ENCODE measurements at regions not wholly inside any gene's neighbourhood (a gene's known extent, or its start where the extent isn't known, plus 50 kb on each side); places are given as distances from the start of the nearest gene placed in this dataset.
A peak's percentile ranks its signal among the peaks of the same experiment; 100 is the strongest.

- no peak overlapping the region for H3K27ac Mint-ChIP-seq (ENCODE audit: unreplicated experiment)
- no peak overlapping the region for H3K4me3 Mint-ChIP-seq (ENCODE audit: unreplicated experiment)
- TF ChIP-seq CTCF (IDR thresholded peaks at IDR 0.05; ENCODE audit: partially characterized antibody, unreplicated experiment): peak; percentile 74
- H3K36me3 Mint-ChIP-seq (ENCODE audit: unreplicated experiment): peaks cover 7% of the 10 kb centered on the region
- no peak for DNase-seq
- peaks cover 6% of the 10 kb centered on the region for H3K27me3 Mint-ChIP-seq (ENCODE audit: unreplicated experiment)
- peaks cover 22% of the 10 kb centered on the region for H3K4me1 Mint-ChIP-seq (ENCODE audit: low read depth, unreplicated experiment)
- peaks cover 11% of the 10 kb centered on the region for H3K9me3 Mint-ChIP-seq (ENCODE audit: unreplicated experiment)
These were observed 111.3 kb upstream of the CARD11 start for GRCh38 chr7:3154881-3155494.

GRCh38 chr7:3156508-3156907 is 112.8 kb upstream of the CARD11 start:
- H3K4me1 Mint-ChIP-seq (ENCODE audit: low read depth, unreplicated experiment): peaks cover 22% of the 10 kb centered on the region
- peaks cover 11% of the 10 kb centered on the region for H3K9me3 Mint-ChIP-seq (ENCODE audit: unreplicated experiment)
- H3K27me3 Mint-ChIP-seq (ENCODE audit: unreplicated experiment): peaks cover 6% of the 10 kb centered on the region
- no peak for DNase-seq
- H3K27ac Mint-ChIP-seq (ENCODE audit: unreplicated experiment): no peak overlapping the region
- H3K36me3 Mint-ChIP-seq (ENCODE audit: unreplicated experiment): peaks cover 7% of the 10 kb centered on the region
- TF ChIP-seq CTCF (IDR thresholded peaks at IDR 0.05; ENCODE audit: partially characterized antibody, unreplicated experiment): no peak
- no peak overlapping the region for H3K4me3 Mint-ChIP-seq (ENCODE audit: unreplicated experiment)

GRCh38 chr7:3157566-3158287 is 114.1 kb upstream of the CARD11 start:
- no peak for TF ChIP-seq CTCF (IDR thresholded peaks at IDR 0.05; ENCODE audit: partially characterized antibody, unreplicated experiment)
- Mint-ChIP-seq H3K27me3 (ENCODE audit: unreplicated experiment) (peaks cover 4% of the 10 kb centered on the region), H3K4me1 (ENCODE audit: low read depth, unreplicated experiment) (peaks cover 22% of the 10 kb centered on the region), H3K27ac (ENCODE audit: unreplicated experiment) (peak overlapping the region; percentile 95), H3K9me3 (ENCODE audit: unreplicated experiment) (peaks cover 13% of the 10 kb centered on the region), H3K36me3 (ENCODE audit: unreplicated experiment) (peaks cover 10% of the 10 kb centered on the region), H3K4me3 (ENCODE audit: unreplicated experiment) (peak overlapping the region; percentile 76)
- peak; percentile 33 for DNase-seq

GRCh38 chr7:3158341-3158760 is 114.7 kb upstream of the CARD11 start:
- peaks cover 22% of the 10 kb centered on the region for H3K4me1 Mint-ChIP-seq (ENCODE audit: low read depth, unreplicated experiment)
- H3K36me3 Mint-ChIP-seq (ENCODE audit: unreplicated experiment): peaks cover 13% of the 10 kb centered on the region
- TF ChIP-seq CTCF (IDR thresholded peaks at IDR 0.05; ENCODE audit: partially characterized antibody, unreplicated experiment): no peak
- no peak for DNase-seq
- H3K4me3 Mint-ChIP-seq (ENCODE audit: unreplicated experiment): peak overlapping the region; percentile 76
- peaks cover 13% of the 10 kb centered on the region for H3K9me3 Mint-ChIP-seq (ENCODE audit: unreplicated experiment)
- peaks cover 4% of the 10 kb centered on the region for H3K27me3 Mint-ChIP-seq (ENCODE audit: unreplicated experiment)
- peak overlapping the region; percentile 95 for H3K27ac Mint-ChIP-seq (ENCODE audit: unreplicated experiment)

GRCh38 chr7:3159039-3159438 is 115.4 kb upstream of the CARD11 start:
- Mint-ChIP-seq H3K4me1 (ENCODE audit: low read depth, unreplicated experiment) (peaks cover 17% of the 10 kb centered on the region), H3K4me3 (ENCODE audit: unreplicated experiment) (no peak overlapping the region), H3K27me3 (ENCODE audit: unreplicated experiment) (peaks cover 4% of the 10 kb centered on the region), H3K9me3 (ENCODE audit: unreplicated experiment) (peaks cover 13% of the 10 kb centered on the region), H3K27ac (ENCODE audit: unreplicated experiment) (peak overlapping the region; percentile 95), H3K36me3 (ENCODE audit: unreplicated experiment) (peaks cover 13% of the 10 kb centered on the region)
- DNase-seq: no peak
- TF ChIP-seq CTCF (IDR thresholded peaks at IDR 0.05; ENCODE audit: partially characterized antibody, unreplicated experiment): no peak
